ENCODE measurements at regions not wholly inside any gene's neighbourhood (a gene's known extent, or its start where the extent isn't known, plus 50 kb on each side); places are given as distances from the start of the nearest gene placed in this dataset.

DNA sequence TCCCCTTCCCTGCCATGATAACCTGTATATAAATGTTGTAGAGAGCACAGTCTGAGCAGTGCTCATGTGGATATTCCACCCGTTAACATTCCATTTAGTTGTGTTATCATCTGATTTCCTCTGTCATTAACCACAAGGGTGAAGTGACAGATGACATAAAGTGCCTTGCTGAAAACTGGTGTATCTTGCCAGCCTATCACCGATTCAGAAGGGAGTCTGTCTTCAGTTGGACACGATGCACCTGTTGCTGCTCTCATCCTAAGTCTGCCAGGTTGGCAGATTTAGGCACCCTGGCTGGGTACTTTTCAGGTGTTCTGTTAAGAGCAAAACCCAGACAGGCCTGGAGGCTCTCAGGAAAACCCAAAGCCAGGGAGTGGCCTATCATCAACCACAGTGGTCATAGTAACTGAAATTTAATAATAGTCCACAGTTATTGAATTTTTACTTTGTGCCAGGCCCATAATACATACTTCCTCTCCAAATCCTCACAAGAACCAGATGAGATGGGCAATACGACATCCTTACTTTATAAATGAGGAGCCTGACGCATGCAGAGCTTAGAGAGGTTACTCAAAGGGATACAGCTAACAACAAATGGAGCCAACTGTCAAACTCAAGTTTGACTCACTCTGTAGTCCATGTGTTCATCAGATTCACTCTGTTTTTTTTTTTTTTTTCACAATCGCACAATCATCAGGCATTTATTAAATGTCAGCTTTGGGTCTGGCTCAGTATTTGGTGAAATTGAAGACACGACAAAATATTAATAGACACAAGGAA, 100.7 kb upstream of the SPRY4 start:
- ATAC-seq = no peak
- TF ChIP-seq CSDC2 (CRISPR knock-in tag; IDR thresholded peaks at IDR 0.05) (no peak), SNAI2 (CRISPR knock-in tag; IDR thresholded peaks at IDR 0.05) (no peak), TCF4 (CRISPR knock-in tag; IDR thresholded peaks at IDR 0.05; ENCODE audit: borderline replicate concordance) (no peak), CREB5 (CRISPR knock-in tag; IDR thresholded peaks at IDR 0.05; ENCODE audit: low read depth) (no peak), ZNF70 (CRISPR knock-in tag; IDR thresholded peaks at IDR 0.05) (no peak), PATZ1 (CRISPR knock-in tag; IDR thresholded peaks at IDR 0.05; ENCODE audit: borderline replicate concordance) (no peak), ZNF8 (CRISPR knock-in tag; IDR thresholded peaks at IDR 0.05) (no peak), ARNTL (CRISPR knock-in tag; IDR thresholded peaks at IDR 0.05; ENCODE audit: borderline replicate concordance, low read depth) (no peak), ZNF565 (CRISPR knock-in tag; conservative IDR thresholded peaks at IDR 0.05; ENCODE audit: low read depth) (no peak), ESRRG (CRISPR knock-in tag; IDR thresholded peaks at IDR 0.05) (no peak), BACH2 (CRISPR knock-in tag; IDR thresholded peaks at IDR 0.05; ENCODE audit: borderline replicate concordance) (no peak)
- TF ChIP-seq, protein P1, sequence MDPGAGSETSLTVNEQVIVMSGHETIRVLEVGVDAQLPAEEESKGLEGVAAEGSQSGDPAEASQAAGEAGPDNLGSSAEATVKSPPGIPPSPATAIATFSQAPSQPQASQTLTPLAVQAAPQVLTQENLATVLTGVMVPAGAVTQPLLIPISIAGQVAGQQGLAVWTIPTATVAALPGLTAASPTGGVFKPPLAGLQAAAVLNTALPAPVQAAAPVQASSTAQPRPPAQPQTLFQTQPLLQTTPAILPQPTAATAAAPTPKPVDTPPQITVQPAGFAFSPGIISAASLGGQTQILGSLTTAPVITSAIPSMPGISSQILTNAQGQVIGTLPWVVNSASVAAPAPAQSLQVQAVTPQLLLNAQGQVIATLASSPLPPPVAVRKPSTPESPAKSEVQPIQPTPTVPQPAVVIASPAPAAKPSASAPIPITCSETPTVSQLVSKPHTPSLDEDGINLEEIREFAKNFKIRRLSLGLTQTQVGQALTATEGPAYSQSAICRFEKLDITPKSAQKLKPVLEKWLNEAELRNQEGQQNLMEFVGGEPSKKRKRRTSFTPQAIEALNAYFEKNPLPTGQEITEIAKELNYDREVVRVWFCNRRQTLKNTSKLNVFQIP (CRISPR knock-in tag; IDR thresholded peaks at IDR 0.05; ENCODE audit: borderline replicate concordance, low read depth) = no peak

DNA sequence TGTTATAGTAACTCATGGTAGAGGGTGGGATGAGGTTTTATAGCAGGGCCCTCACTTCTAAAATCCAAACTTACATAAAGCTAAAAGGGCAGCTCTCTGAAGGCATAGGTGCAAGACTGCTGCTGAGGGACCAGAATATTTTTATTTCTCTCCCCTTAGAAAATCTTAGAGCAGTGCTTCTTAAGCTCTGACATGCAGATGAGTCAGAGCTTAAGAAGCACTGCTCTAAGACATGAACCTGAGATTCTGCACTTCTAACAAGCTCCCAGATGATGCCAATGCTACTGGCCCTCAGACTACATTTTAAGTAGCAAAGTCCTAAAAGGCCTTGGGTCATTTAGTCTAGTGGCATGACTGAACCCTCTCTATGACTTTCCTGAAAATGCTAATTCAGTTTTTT, 97.6 kb upstream of the SPRY4 start:
- peak; percentile 93 for ATAC-seq
- TF ChIP-seq PPARA (CRISPR knock-in tag; IDR thresholded peaks at IDR 0.05; ENCODE audit: borderline replicate concordance) = no peak

GRCh38 chr5:142421621-142422397, 97.0 kb upstream of the SPRY4 start:
- ATAC-seq = no peak
- TF ChIP-seq ZNF8 (CRISPR knock-in tag; IDR thresholded peaks at IDR 0.05) (no peak), CREB5 (CRISPR knock-in tag; IDR thresholded peaks at IDR 0.05; ENCODE audit: low read depth) (no peak), TSHZ2 (CRISPR knock-in tag; IDR thresholded peaks at IDR 0.05) (no peak), OSR1 (CRISPR knock-in tag; IDR thresholded peaks at IDR 0.05) (no peak), SNAI2 (CRISPR knock-in tag; IDR thresholded peaks at IDR 0.05) (no peak), BACH2 (CRISPR knock-in tag; IDR thresholded peaks at IDR 0.05; ENCODE audit: borderline replicate concordance) (no peak), ZFP30 (CRISPR knock-in tag; IDR thresholded peaks at IDR 0.05) (no peak)

GRCh38 chr5:142421228-142421617, 96.4 kb upstream of the SPRY4 start:
- ATAC-seq = peak; percentile 51
- TF ChIP-seq, protein P1 (CRISPR knock-in tag; IDR thresholded peaks at IDR 0.05; ENCODE audit: borderline replicate concordance, low read depth) = no peak
- no peak for TF ChIP-seq CSDC2 (CRISPR knock-in tag; IDR thresholded peaks at IDR 0.05)
- no peak for TF ChIP-seq ZFP30 (CRISPR knock-in tag; IDR thresholded peaks at IDR 0.05)
- TF ChIP-seq CREB5 (CRISPR knock-in tag; IDR thresholded peaks at IDR 0.05; ENCODE audit: low read depth) = no peak
- TF ChIP-seq ZNF8 (CRISPR knock-in tag; IDR thresholded peaks at IDR 0.05) = no peak
- no peak for TF ChIP-seq ZC3H10 (CRISPR knock-in tag; IDR thresholded peaks at IDR 0.05)
- no peak for TF ChIP-seq ARNTL (CRISPR knock-in tag; IDR thresholded peaks at IDR 0.05; ENCODE audit: borderline replicate concordance, low read depth)
- TF ChIP-seq ZFP3 (CRISPR knock-in tag; IDR thresholded peaks at IDR 0.05) = no peak
- 0 out of 2 replicates have a peak, but pooled peaks have one; percentile 22 for TF ChIP-seq ISL1 (CRISPR knock-in tag; IDR thresholded peaks at IDR 0.05)
- no peak for TF ChIP-seq GLIS3 (CRISPR knock-in tag; IDR thresholded peaks at IDR 0.05)
- TF ChIP-seq RARB (CRISPR knock-in tag; IDR thresholded peaks at IDR 0.05) = no peak
- TF ChIP-seq TCF4 (CRISPR knock-in tag; IDR thresholded peaks at IDR 0.05; ENCODE audit: borderline replicate concordance) = peak; percentile 71; the same call in 1 of the 2 replicates
- TF ChIP-seq ESRRG (CRISPR knock-in tag; IDR thresholded peaks at IDR 0.05) = no peak

Data from SK-N-SH treated with all-trans-retinoic acid at 6 μM for 48 hours (cell line).